GM12878 (cell line): ENCODE measurements at regions not wholly inside any gene's neighbourhood (a gene's known extent, or its start where the extent isn't known, plus 50 kb on each side); places are given as distances from the start of the nearest gene placed in this dataset.

Experiments used
- ATAC-seq: fragments of 200-7000 bp; cut with Tn5 transposase; 3 replicates; pipeline ENCODE4 v1.9.1; 2020; ENCODE audit warnings: mild to moderate bottlenecking, moderate library complexity
- BruUV-seq: library from RNA; stranded (reverse); fragments of 400-500 nt; replicated peaks from 2 replicates; lab custom pipeline; 2021; lab: Mats Ljungman, UMichigan
- CTCF ChIA-PET: fragments of 300-600 bp; sonication (Branson Sonifier 250); formaldehyde crosslinking; extraction: SDS; loops from one replicate; lab custom pipeline; 2021; ENCODE audit warnings: inconsistent platforms; lab: Yijun Ruan, JAX
- POLR2A ChIA-PET: fragments of 350-600 bp; formaldehyde crosslinking; extraction: SDS; loops from one replicate; lab custom pipeline; 2021; ENCODE audit warnings: inconsistent platforms; lab: Charles Lee
- RAD21 ChIA-PET: fragments of 300-600 bp; sonication (Branson Sonifier 250); formaldehyde crosslinking; loops from one replicate; lab custom pipeline; 2023; ENCODE audit warnings: antibody characterized with exemption; ENCODE audit not compliant: unreplicated experiment; lab: Charles Lee
- SMC1A ChIA-PET: fragments of 300-600 bp; sonication (Branson Sonifier 250); formaldehyde crosslinking; loops from one replicate; lab custom pipeline; 2023; ENCODE audit not compliant: unreplicated experiment, uncharacterized antibody; lab: Charles Lee
- DNase-seq: peaks from one replicate; pipeline ENCODE4 v3.0.0-alpha.2; 2011; ENCODE audit warnings: low read depth, low spot score
- FAIRE-seq: peaks from 3 replicates; lab custom pipeline; 2011; peaks lifted over from hg19 to GRCh38; lab: Jason Lieb, UNC
- H2AFZ ChIP-seq: 2 replicates; pipeline ENCODE4 v1.6.0; 2011; ENCODE audit warnings: low read depth, low read length, control low read depth; ENCODE audit not compliant: control insufficient read depth
- H3K27ac ChIP-seq: 2 replicates; pipeline ENCODE4 v1.5.1; 2011; ENCODE audit warnings: control low read depth; ENCODE audit not compliant: control insufficient read depth, insufficient read depth
- H3K27me3 ChIP-seq, 2 experiments: replicated peaks in 1 of 2; 2 replicates each; pipeline versions ENCODE4 v1.6.0 to v1.6.1; 2011; ENCODE audit warnings: low read length in 1 of 2; ENCODE audit not compliant: control insufficient read depth in 2 of 2, insufficient read depth in 2 of 2
- H3K36me3 ChIP-seq, 2 experiments: 2 replicates each; pipeline ENCODE4 v1.5.1; 2011; ENCODE audit warnings: low read length in 1 of 2; ENCODE audit not compliant: control insufficient read depth in 2 of 2, insufficient read depth in 2 of 2
- H3K4me1 ChIP-seq: 2 replicates; pipeline ENCODE4 v1.6.1; 2011; ENCODE audit warnings: mild to moderate bottlenecking, low read length, moderate library complexity, mixed read lengths; ENCODE audit not compliant: control insufficient read depth, insufficient read depth
- H3K4me2 ChIP-seq: 2 replicates; pipeline ENCODE4 v1.6.0; 2011; ENCODE audit warnings: control low read depth; ENCODE audit not compliant: control insufficient read depth, insufficient read depth
- H3K4me3 ChIP-seq: fragments of 200-600 bp; sonication (generic); 2 replicates; pipeline ENCODE4 v1.5.1; 2016
- H3K79me2 ChIP-seq: 2 replicates; pipeline ENCODE4 v1.6.0; 2011; ENCODE audit warnings: low read length; ENCODE audit not compliant: control insufficient read depth, insufficient read depth
- H3K9ac ChIP-seq: 2 replicates; pipeline ENCODE4 v1.8.0; 2011; ENCODE audit warnings: low read length, control low read depth, mixed read lengths; ENCODE audit not compliant: control insufficient read depth, insufficient read depth
- H3K9me3 ChIP-seq: replicated peaks from 3 replicates; pipeline ENCODE4 v1.5.1; 2011; ENCODE audit warnings: mild to moderate bottlenecking, low read length; ENCODE audit not compliant: control insufficient read depth, insufficient read depth
- H4K20me1 ChIP-seq: 2 replicates; pipeline ENCODE4 v1.6.0; 2011; ENCODE audit not compliant: control insufficient read depth, insufficient read depth
- ATF3 ChIP-seq: IDR thresholded peaks from 2 replicates; pipeline ENCODE4 v1.6.1; 2011; ENCODE audit warnings: low read depth, mild to moderate bottlenecking, low read length, moderate library complexity, borderline replicate concordance; ENCODE audit errors: extremely low read depth
- BACH1 ChIP-seq: fragments of 450-650 bp; IDR thresholded peaks from 2 replicates; pipeline ENCODE4 v1.6.1; 2017; ENCODE audit warnings: mild to moderate bottlenecking, borderline replicate concordance
- BMI1 ChIP-seq: fragments of 450-650 bp; IDR thresholded peaks from 2 replicates; pipeline ENCODE4 v1.6.1; 2016; ENCODE audit warnings: mild to moderate bottlenecking, moderate library complexity, borderline replicate concordance
- CHD1 ChIP-seq: IDR thresholded peaks from 2 replicates; pipeline ENCODE4 v1.6.1; 2012; ENCODE audit warnings: low read depth, low read length, improper control_type of control experiment
- CHD2 ChIP-seq: IDR thresholded peaks from 2 replicates; pipeline ENCODE4 v1.6.1; 2011; ENCODE audit warnings: low read depth, low read length, improper control_type of control experiment, borderline replicate concordance
- CREM ChIP-seq: IDR thresholded peaks from 2 replicates; pipeline ENCODE4 v1.6.1; 2014; ENCODE audit warnings: antibody characterized with exemption, low read depth
- EGR1 ChIP-seq, 2 experiments: IDR thresholded peaks; 1 replicate in 1 of 2; 2 replicates in 1 of 2; pipeline ENCODE4 v1.6.1; 2011 to 2012; ENCODE audit warnings: low read depth in 2 of 2, low read length in 2 of 2, borderline replicate concordance in 1 of 2, mild to moderate bottlenecking in 1 of 2, moderate library complexity in 1 of 2
- FOXM1 ChIP-seq: IDR thresholded peaks from 2 replicates; pipeline ENCODE4 v1.6.1; 2012; ENCODE audit warnings: low read depth, mild to moderate bottlenecking, inconsistent platforms, low read length, moderate library complexity
- GABPA ChIP-seq: IDR thresholded peaks from 2 replicates; pipeline ENCODE4 v1.6.1; 2014; ENCODE audit warnings: antibody characterized with exemption, low read depth, mild to moderate bottlenecking, inconsistent platforms
- HDAC6 ChIP-seq: fragments of 200-600 bp; sonication (generic); IDR thresholded peaks from one replicate; pipeline ENCODE4 v1.8.0; 2017; ENCODE audit warnings: antibody characterized with exemption; ENCODE audit not compliant: unreplicated experiment
- HDGF ChIP-seq: fragments of 450-650 bp; IDR thresholded peaks from 2 replicates; pipeline ENCODE4 v1.6.1; 2016; ENCODE audit warnings: antibody characterized with exemption
- KLF5 ChIP-seq: fragments of 450-650 bp; IDR thresholded peaks from 2 replicates; pipeline ENCODE4 v1.6.1; 2014; ENCODE audit warnings: mild to moderate bottlenecking; ENCODE audit not compliant: partially characterized antibody
- POU2F2 ChIP-seq: IDR thresholded peaks from 3 replicates; pipeline ENCODE4 v1.6.1; 2011; ENCODE audit warnings: low read depth, mild to moderate bottlenecking, low read length, borderline replicate concordance
- SP1 ChIP-seq: IDR thresholded peaks from one replicate; pipeline ENCODE4 v1.6.1; 2011; ENCODE audit warnings: low read depth, low read length
- SREBF1 ChIP-seq: IDR thresholded peaks from 2 replicates; pipeline ENCODE4 v1.6.1; 2012; ENCODE audit warnings: mild to moderate bottlenecking, low read length
- STAT1 ChIP-seq: fragments of 450-650 bp; conservative IDR thresholded peaks from 2 replicates; pipeline ENCODE4 v1.6.1; 2014; ENCODE audit warnings: antibody characterized with exemption, mild to moderate bottlenecking
- ZNF384 ChIP-seq: IDR thresholded peaks from 2 replicates; pipeline ENCODE4 v1.6.1; 2012; ENCODE audit warnings: low read depth, mild to moderate bottlenecking, low read length, improper control_type of control experiment, borderline replicate concordance
- WGBS: methylation state at CpG from one replicate; pipeline ENCODE4 v1.1.6; 2016; ENCODE audit warnings: low lambda C conversion rate; ENCODE audit not compliant: insufficient replicate concordance, insufficient coverage; ENCODE audit errors: missing lambda C conversion rate; 5-methylcytosine and 5-hydroxymethylcytosine counted together
- in situ Hi-C: fragments of 300-500 bp; cut with MboI; formaldehyde crosslinking; loops from 9 replicates; pipeline ENCODE4 v1.14.3; 2018; ENCODE audit warnings: mixed read lengths
- intact Hi-C: fragments of 100-400 bp; cut with micrococcal nuclease; formaldehyde crosslinking; loops from one replicate; pipeline ENCODE4 v1.14.2; 2022; ENCODE audit not compliant: unreplicated experiment
- TF ChIP-seq, protein P1 (sequence below): IDR thresholded peaks from 2 replicates; pipeline ENCODE4 v1.6.1; 2012; ENCODE audit warnings: improper control_type of control experiment, low read depth, low read length; ENCODE audit not compliant: insufficient replicate concordance
- TF ChIP-seq, protein P2 (sequence below): IDR thresholded peaks from 2 replicates; pipeline ENCODE4 v1.6.1; 2012; ENCODE audit warnings: low read length, inconsistent platforms

- WGBS, result 21% methylated on average over 5 of the region's 5 CpGs
- DNase-seq, result no peak
- Histone ChIP-seq H3K9me3 (no peaks in the 10 kb centered on the region), H3K79me2 (no peaks in the 10 kb centered on the region), H2AFZ (no peak overlapping the region), H3K36me3 (no peaks in the 10 kb centered on the region), H3K4me3 (no peak overlapping the region), H3K9ac (no peak overlapping the region), H3K27ac (no peak overlapping the region), H3K4me2 (no peak overlapping the region), H3K4me1 (no peaks in the 10 kb centered on the region), H3K27me3 (no peaks in the 10 kb centered on the region; a peak in 1 of 4 replicates), H4K20me1 (no peaks in the 10 kb centered on the region)
- FAIRE-seq, result no peak
- RAD21 ChIA-PET, result no interaction called here
- in situ Hi-C loops (no loop called here), intact Hi-C loops (no loop called here)
- CTCF ChIA-PET, result interaction anchor here (1.1 to 9.1 kb wide), 2 partner anchors 17 to 35 kb away, joined by 3 to 59 read pairs; no protein-coding TSS in a partner anchor
- TF ChIP-seq CHD1 (no peak), HDAC6 (no peak), GABPA (no peak), BACH1 (no peak), SP1 (no peak), ATF3 (no peak), POU2F2 (no peak), EGR1 (IDR thresholded peaks at IDR 0.05; ENCODE audit: borderline replicate concordance in 1 of 2, low read depth in 2 of 2, low read length in 2 of 2) (no peak), HDGF (no peak), ZNF384 (no peak), CREM (no peak), CHD2 (no peak), STAT1 (no peak), FOXM1 (no peak), KLF5 (no peak), BMI1 (no peak), SREBF1 (no peak)
- TF ChIP-seq, protein P1, sequence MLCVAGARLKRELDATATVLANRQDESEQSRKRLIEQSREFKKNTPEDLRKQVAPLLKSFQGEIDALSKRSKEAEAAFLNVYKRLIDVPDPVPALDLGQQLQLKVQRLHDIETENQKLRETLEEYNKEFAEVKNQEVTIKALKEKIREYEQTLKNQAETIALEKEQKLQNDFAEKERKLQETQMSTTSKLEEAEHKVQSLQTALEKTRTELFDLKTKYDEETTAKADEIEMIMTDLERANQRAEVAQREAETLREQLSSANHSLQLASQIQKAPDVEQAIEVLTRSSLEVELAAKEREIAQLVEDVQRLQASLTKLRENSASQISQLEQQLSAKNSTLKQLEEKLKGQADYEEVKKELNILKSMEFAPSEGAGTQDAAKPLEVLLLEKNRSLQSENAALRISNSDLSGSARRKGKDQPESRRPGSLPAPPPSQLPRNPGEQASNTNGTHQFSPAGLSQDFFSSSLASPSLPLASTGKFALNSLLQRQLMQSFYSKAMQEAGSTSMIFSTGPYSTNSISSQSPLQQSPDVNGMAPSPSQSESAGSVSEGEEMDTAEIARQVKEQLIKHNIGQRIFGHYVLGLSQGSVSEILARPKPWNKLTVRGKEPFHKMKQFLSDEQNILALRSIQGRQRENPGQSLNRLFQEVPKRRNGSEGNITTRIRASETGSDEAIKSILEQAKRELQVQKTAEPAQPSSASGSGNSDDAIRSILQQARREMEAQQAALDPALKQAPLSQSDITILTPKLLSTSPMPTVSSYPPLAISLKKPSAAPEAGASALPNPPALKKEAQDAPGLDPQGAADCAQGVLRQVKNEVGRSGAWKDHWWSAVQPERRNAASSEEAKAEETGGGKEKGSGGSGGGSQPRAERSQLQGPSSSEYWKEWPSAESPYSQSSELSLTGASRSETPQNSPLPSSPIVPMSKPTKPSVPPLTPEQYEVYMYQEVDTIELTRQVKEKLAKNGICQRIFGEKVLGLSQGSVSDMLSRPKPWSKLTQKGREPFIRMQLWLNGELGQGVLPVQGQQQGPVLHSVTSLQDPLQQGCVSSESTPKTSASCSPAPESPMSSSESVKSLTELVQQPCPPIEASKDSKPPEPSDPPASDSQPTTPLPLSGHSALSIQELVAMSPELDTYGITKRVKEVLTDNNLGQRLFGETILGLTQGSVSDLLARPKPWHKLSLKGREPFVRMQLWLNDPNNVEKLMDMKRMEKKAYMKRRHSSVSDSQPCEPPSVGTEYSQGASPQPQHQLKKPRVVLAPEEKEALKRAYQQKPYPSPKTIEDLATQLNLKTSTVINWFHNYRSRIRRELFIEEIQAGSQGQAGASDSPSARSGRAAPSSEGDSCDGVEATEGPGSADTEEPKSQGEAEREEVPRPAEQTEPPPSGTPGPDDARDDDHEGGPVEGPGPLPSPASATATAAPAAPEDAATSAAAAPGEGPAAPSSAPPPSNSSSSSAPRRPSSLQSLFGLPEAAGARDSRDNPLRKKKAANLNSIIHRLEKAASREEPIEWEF, result no peak
- TF ChIP-seq, protein P2, sequence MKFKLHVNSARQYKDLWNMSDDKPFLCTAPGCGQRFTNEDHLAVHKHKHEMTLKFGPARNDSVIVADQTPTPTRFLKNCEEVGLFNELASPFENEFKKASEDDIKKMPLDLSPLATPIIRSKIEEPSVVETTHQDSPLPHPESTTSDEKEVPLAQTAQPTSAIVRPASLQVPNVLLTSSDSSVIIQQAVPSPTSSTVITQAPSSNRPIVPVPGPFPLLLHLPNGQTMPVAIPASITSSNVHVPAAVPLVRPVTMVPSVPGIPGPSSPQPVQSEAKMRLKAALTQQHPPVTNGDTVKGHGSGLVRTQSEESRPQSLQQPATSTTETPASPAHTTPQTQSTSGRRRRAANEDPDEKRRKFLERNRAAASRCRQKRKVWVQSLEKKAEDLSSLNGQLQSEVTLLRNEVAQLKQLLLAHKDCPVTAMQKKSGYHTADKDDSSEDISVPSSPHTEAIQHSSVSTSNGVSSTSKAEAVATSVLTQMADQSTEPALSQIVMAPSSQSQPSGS, result no peak
- POLR2A ChIA-PET, result no interaction called here
- SMC1A ChIA-PET, result no interaction called here
- no peak for ATAC-seq
- BruUV-seq, result no TSS peak
Measured at GRCh38 chr7:142513178-142513955, 235.9 kb upstream of the PRSS1 start.
